ENCODE measurements at regions not wholly inside any gene's neighbourhood (a gene's known extent, or its start where the extent isn't known, plus 50 kb on each side); places are given as distances from the start of the nearest gene placed in this dataset.

- no peak for TF ChIP-seq POLR2AphosphoS5 (IDR thresholded peaks at IDR 0.05; ENCODE audit: borderline replicate concordance, low read depth, low read length)
- no peak for TF ChIP-seq EZH2 (IDR thresholded peaks at IDR 0.05)
- no peak for TF ChIP-seq FOXP2 (optimal IDR thresholded peaks at IDR 0.05; ENCODE audit: control extremely low read depth, extremely low read length, insufficient read depth)
These were observed 448.7 kb upstream of the POM121L12 start for GRCh38 chr7:52586704-52587103.
